ENCODE measurements at regions not wholly inside any gene's neighbourhood (a gene's known extent, or its start where the extent isn't known, plus 50 kb on each side); places are given as distances from the start of the nearest gene placed in this dataset.

DNA sequence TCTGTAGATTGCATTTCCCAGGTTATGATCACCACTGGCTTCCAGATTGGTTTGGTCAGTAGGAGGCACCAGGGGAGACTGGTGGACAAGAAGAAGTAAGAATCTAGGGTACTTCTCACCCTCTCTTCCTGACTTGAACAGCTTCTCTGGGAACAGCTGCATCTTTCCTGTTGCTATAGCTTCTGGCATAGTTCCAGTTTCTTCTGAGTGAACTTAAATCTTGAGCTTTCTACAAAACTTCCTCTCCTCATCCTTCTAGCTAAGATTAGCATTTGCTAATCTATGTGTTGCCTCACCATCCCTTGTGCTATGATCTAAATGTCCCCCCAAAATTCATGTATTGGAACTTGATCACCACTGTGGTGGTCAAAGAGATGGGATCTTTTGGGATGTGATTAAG, 724.6 kb downstream of the UTRN start:
- H3K4me1 Mint-ChIP-seq, result peaks cover 22 to 24% of the 10 kb centered on the region in 2 experiments
- H4K5ac ChIP-seq (ENCODE audit: insufficient read length, low read depth, low read length), result no peak overlapping the region
- H3K27me3 Mint-ChIP-seq (ENCODE audit: low read depth), result no peaks in the 10 kb centered on the region; the same call in 1 of the 2 replicates
- H3K27ac ChIP-seq (ENCODE audit: insufficient read length, low read depth, low read length), result no peak overlapping the region
- no peak overlapping the region for H2BK120ac ChIP-seq (ENCODE audit: low read depth, low read length, poor library complexity, severe bottlenecking)
- no peak overlapping the region for H2BK5ac ChIP-seq (ENCODE audit: insufficient read length, low read length)
- no peak overlapping the region for H3K9ac ChIP-seq (ENCODE audit: extremely low read depth, insufficient read length, low read length)
- H2AFZ ChIP-seq (ENCODE audit: low read length), result no peak overlapping the region
- no peaks in the 10 kb centered on the region for H3K79me1 ChIP-seq (ENCODE audit: insufficient read depth, low read depth, low read length, poor library complexity, severe bottlenecking)
- no peak overlapping the region for H3K18ac ChIP-seq (ENCODE audit: insufficient read length, low read depth, low read length)
- H4K8ac ChIP-seq (replicated peaks; ENCODE audit: insufficient read length, low read depth, low read length), result no peak overlapping the region
- H2BK15ac ChIP-seq (ENCODE audit: low read depth, low read length), result no peak overlapping the region
- TF ChIP-seq, protein P1, sequence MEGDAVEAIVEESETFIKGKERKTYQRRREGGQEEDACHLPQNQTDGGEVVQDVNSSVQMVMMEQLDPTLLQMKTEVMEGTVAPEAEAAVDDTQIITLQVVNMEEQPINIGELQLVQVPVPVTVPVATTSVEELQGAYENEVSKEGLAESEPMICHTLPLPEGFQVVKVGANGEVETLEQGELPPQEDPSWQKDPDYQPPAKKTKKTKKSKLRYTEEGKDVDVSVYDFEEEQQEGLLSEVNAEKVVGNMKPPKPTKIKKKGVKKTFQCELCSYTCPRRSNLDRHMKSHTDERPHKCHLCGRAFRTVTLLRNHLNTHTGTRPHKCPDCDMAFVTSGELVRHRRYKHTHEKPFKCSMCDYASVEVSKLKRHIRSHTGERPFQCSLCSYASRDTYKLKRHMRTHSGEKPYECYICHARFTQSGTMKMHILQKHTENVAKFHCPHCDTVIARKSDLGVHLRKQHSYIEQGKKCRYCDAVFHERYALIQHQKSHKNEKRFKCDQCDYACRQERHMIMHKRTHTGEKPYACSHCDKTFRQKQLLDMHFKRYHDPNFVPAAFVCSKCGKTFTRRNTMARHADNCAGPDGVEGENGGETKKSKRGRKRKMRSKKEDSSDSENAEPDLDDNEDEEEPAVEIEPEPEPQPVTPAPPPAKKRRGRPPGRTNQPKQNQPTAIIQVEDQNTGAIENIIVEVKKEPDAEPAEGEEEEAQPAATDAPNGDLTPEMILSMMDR (conservative IDR thresholded peaks at IDR 0.05), result no peak
- H3K36me3 Mint-ChIP-seq (ENCODE audit: insufficient read depth in 1 of 3, low read depth in 3 of 3), result peaks cover 0 to 14% (median 0%) of the 10 kb centered on the region in 3 experiments; a peak in 3 of 7 replicates
- no peak overlapping the region for H3K4ac ChIP-seq (ENCODE audit: low read depth, low read length)
- H3K4me2 ChIP-seq (ENCODE audit: insufficient read depth, insufficient read length, low read length), result no peak overlapping the region
- no peak overlapping the region for H3K23ac ChIP-seq (ENCODE audit: insufficient read length, low read depth, low read length)
- H3T11ph ChIP-seq (ENCODE audit: low read length), result no peak overlapping the region
- H3K27me3 ChIP-seq (ENCODE audit: insufficient read depth, low read length), result no peaks in the 10 kb centered on the region
- no peaks in the 10 kb centered on the region for H3K23me2 ChIP-seq (ENCODE audit: insufficient read length, low read depth, low read length, poor library complexity, severe bottlenecking)
- no peak overlapping the region for H3K14ac ChIP-seq (ENCODE audit: insufficient read depth, low read length)
- DNase-seq, result no peak
- H3K4me3 Mint-ChIP-seq, result no peak overlapping the region
- no peaks in the 10 kb centered on the region; the same call in 1 of the 2 replicates for H3K4me1 ChIP-seq (ENCODE audit: insufficient read depth, low read length)
- no peak overlapping the region for H2BK12ac ChIP-seq (ENCODE audit: insufficient read length, low read depth, low read length)
- H4K91ac ChIP-seq (ENCODE audit: insufficient read length, low read depth, low read length), result no peak overlapping the region
- no peak overlapping the region for H3K56ac ChIP-seq (ENCODE audit: insufficient read length, low read depth, low read length)
- no peak overlapping the region; a peak in 1 of 7 replicates for H3K27ac Mint-ChIP-seq
- H3K79me2 ChIP-seq (ENCODE audit: insufficient read depth, low read length), result no peaks in the 10 kb centered on the region
- H3K9me3 Mint-ChIP-seq, result peaks cover 0 to 8% of the 10 kb centered on the region in 2 experiments; a peak in 3 of 5 replicates
- H3K9me3 ChIP-seq (ENCODE audit: control insufficient read depth, low read depth, low read length), result no peaks in the 10 kb centered on the region
- no peak overlapping the region for H2BK20ac ChIP-seq (ENCODE audit: low read depth, low read length, poor library complexity, severe bottlenecking)
- no peak overlapping the region for H2AK5ac ChIP-seq (ENCODE audit: insufficient read length, low read length)
- no peaks in the 10 kb centered on the region for H4K20me1 ChIP-seq (ENCODE audit: control insufficient read depth, insufficient read depth, insufficient read length)

Measured in H9 (cell line).